GM21619 (cell line): ENCODE measurements at regions not wholly inside any gene's neighbourhood (a gene's known extent, or its start where the extent isn't known, plus 50 kb on each side); places are given as distances from the start of the nearest gene placed in this dataset.
A peak's percentile ranks its signal among the peaks of the same experiment; 100 is the strongest.

Experiments used
- ATAC-seq: cut with Tn5 transposase; IDR thresholded peaks from one replicate; pipeline ENCODE4 v1.9.1; 2021; ENCODE audit not compliant: unreplicated experiment

- ATAC-seq: no peak
Observed at GRCh38 chr12:87689196-87689595, 340.0 kb downstream of the C12orf50 start.

GRCh38 chr12:87687362-87687761 lies 341.8 kb downstream of the C12orf50 start:
- no peak for ATAC-seq

- no peak for ATAC-seq
Observed at GRCh38 chr12:87685696-87686095, 343.5 kb downstream of the C12orf50 start.

GRCh38 chr12:87679251-87679650 lies 349.9 kb downstream of the C12orf50 start:
- no peak for ATAC-seq

GRCh38 chr12:87678453-87678852 lies 350.7 kb downstream of the C12orf50 start:
- ATAC-seq: no peak

- no peak for ATAC-seq
Observed at GRCh38 chr12:87676731-87677130, 352.5 kb downstream of the C12orf50 start.

- no peak for ATAC-seq
Observed at GRCh38 chr12:87671757-87672156, 357.4 kb downstream of the C12orf50 start.

GRCh38 chr12:87670448-87670847 lies 358.8 kb downstream of the C12orf50 start:
- no peak for ATAC-seq

- ATAC-seq: no peak
Observed at GRCh38 chr12:87667378-87667777, 361.8 kb downstream of the C12orf50 start.

GRCh38 chr12:87661786-87662377 lies 367.3 kb downstream of the C12orf50 start:
- peak; percentile 69 for ATAC-seq

GRCh38 chr12:87660987-87661774 lies 368.0 kb downstream of the C12orf50 start:
- ATAC-seq: no peak

GRCh38 chr12:87660291-87660690 lies 368.9 kb downstream of the C12orf50 start:
- no peak for ATAC-seq

GRCh38 chr12:87656311-87656710 lies 372.9 kb downstream of the C12orf50 start:
- no peak for ATAC-seq

- no peak for ATAC-seq
Observed at GRCh38 chr12:87651670-87652425, 377.4 kb downstream of the C12orf50 start.

GRCh38 chr12:87642245-87642644 lies 387.0 kb downstream of the C12orf50 start:
- no peak for ATAC-seq

GRCh38 chr12:87618199-87618598 lies 411.0 kb downstream of the C12orf50 start:
- ATAC-seq: no peak

- ATAC-seq: no peak
Observed at GRCh38 chr12:87612996-87613395, 416.2 kb downstream of the C12orf50 start.

- ATAC-seq: no peak
Observed at GRCh38 chr12:87608321-87608720, 420.9 kb downstream of the C12orf50 start.

- ATAC-seq: no peak
Observed at GRCh38 chr12:87603727-87604126, 425.5 kb downstream of the C12orf50 start.

- no peak for ATAC-seq
Observed at GRCh38 chr12:87599459-87599858, 429.7 kb downstream of the C12orf50 start.

- no peak for ATAC-seq
Observed at GRCh38 chr12:87597114-87597513, 432.1 kb downstream of the C12orf50 start.

- no peak for ATAC-seq
Observed at GRCh38 chr12:87596636-87597035, 432.6 kb downstream of the C12orf50 start.
